Astrocyte (in vitro differentiated cells and primary cell): ENCODE measurements at regions not wholly inside any gene's neighbourhood (a gene's known extent, or its start where the extent isn't known, plus 50 kb on each side); places are given as distances from the start of the nearest gene placed in this dataset.

Experiments
- DNase-seq: peaks from one replicate; pipeline ENCODE4 v3.0.0-alpha.2; 2010; ENCODE audit warnings: low read depth
- FAIRE-seq: peaks from 2 replicates; lab custom pipeline; 2011; peaks lifted over from hg19 to GRCh38; lab: Jason Lieb, UNC
- H2AFZ ChIP-seq: 2 replicates; pipeline ENCODE4 v1.6.0; 2012; ENCODE audit warnings: low read depth, low read length, inconsistent platforms
- H3K27ac ChIP-seq: 2 replicates; pipeline ENCODE4 v1.5.1; 2011; ENCODE audit warnings: low read depth, low read length, inconsistent platforms
- H3K27me3 ChIP-seq: 2 replicates; pipeline ENCODE4 v1.6.0; 2011; ENCODE audit warnings: low read length, inconsistent platforms; ENCODE audit not compliant: insufficient read depth
- H3K36me3 ChIP-seq: 2 replicates; pipeline ENCODE4 v1.5.1; 2011; ENCODE audit warnings: low read length, inconsistent platforms; ENCODE audit not compliant: insufficient read depth
- H3K4me1 ChIP-seq: 2 replicates; pipeline ENCODE4 v1.5.1; 2011; ENCODE audit warnings: low read length, inconsistent platforms; ENCODE audit not compliant: insufficient read depth
- H3K4me2 ChIP-seq: 2 replicates; pipeline ENCODE4 v1.6.0; 2012; ENCODE audit warnings: low read length, inconsistent platforms
- H3K4me3 ChIP-seq: 2 replicates; pipeline ENCODE4 v1.5.1; 2011; ENCODE audit warnings: low read depth, mild to moderate bottlenecking, low read length, inconsistent platforms; ENCODE audit not compliant: insufficient read depth
- H3K79me2 ChIP-seq: 2 replicates; pipeline ENCODE4 v1.6.0; 2012; ENCODE audit warnings: mild to moderate bottlenecking, low read length, inconsistent platforms; ENCODE audit not compliant: insufficient read depth
- H3K9ac ChIP-seq: 2 replicates; pipeline ENCODE4 v1.6.0; 2012; ENCODE audit warnings: mild to moderate bottlenecking, low read length, inconsistent platforms
- H3K9me3 ChIP-seq: 2 replicates; pipeline ENCODE4 v1.5.1; 2012; ENCODE audit warnings: low read depth, mild to moderate bottlenecking, low read length, inconsistent platforms; ENCODE audit not compliant: insufficient read depth
- H4K20me1 ChIP-seq: 2 replicates; pipeline ENCODE4 v1.6.0; 2012; ENCODE audit warnings: low read length, inconsistent platforms; ENCODE audit not compliant: insufficient read depth
- H3K27ac Mint-ChIP-seq: one replicate; pipeline ENCODE4 v1.8.0; 2021; ENCODE audit warnings: mild to moderate bottlenecking, mixed read lengths; ENCODE audit not compliant: unreplicated experiment
- H3K27me3 Mint-ChIP-seq: one replicate; pipeline ENCODE4 v1.8.0; 2021; ENCODE audit warnings: low read depth, mixed read lengths; ENCODE audit not compliant: unreplicated experiment
- H3K36me3 Mint-ChIP-seq: one replicate; pipeline ENCODE4 v1.8.0; 2021; ENCODE audit warnings: low read depth, mixed read lengths; ENCODE audit not compliant: unreplicated experiment
- H3K4me1 Mint-ChIP-seq: one replicate; pipeline ENCODE4 v1.8.0; 2021; ENCODE audit warnings: low read depth, mixed read lengths; ENCODE audit not compliant: unreplicated experiment
- H3K4me3 Mint-ChIP-seq: one replicate; pipeline ENCODE4 v1.8.0; 2021; ENCODE audit warnings: mild to moderate bottlenecking, moderate library complexity, mixed read lengths; ENCODE audit not compliant: unreplicated experiment
- H3K9me3 Mint-ChIP-seq: one replicate; pipeline ENCODE4 v1.8.0; 2021; ENCODE audit warnings: mild to moderate bottlenecking, mixed read lengths; ENCODE audit not compliant: unreplicated experiment
- CTCF ChIP-seq: IDR thresholded peaks from 2 replicates; pipeline ENCODE4 v1.5.1; 2011; ENCODE audit warnings: low read depth, mild to moderate bottlenecking, inconsistent platforms, low read length, moderate library complexity; ENCODE audit not compliant: insufficient read depth
- EZH2 ChIP-seq: IDR thresholded peaks from 2 replicates; pipeline ENCODE4 v1.6.1; 2012; ENCODE audit warnings: mild to moderate bottlenecking, low read length, inconsistent platforms; ENCODE audit not compliant: insufficient read depth

DNA sequence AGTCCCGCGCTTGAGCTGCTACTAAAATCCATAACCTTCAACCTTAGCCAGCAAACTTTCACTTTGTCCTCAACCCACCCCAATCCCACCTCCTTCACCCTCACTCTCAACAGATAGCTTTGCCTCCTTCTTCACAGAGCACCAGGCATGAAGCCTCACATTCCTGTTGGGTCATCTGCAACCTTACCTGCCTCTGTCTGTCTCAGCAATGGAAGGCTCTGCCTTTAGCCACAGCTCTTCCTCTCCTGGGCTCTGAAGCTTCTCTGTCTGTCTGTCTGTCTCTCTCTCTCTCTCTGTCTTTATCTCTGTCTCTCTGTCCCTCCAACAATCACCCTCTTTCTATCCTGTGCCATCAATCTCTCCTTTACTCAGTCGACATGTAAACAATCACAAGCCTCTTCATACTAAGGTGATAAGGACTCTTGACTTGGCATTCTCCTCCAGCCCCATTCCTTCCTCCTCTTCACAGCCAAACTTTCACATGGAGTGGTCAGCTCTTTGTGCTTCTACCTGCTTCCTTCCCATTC, 220.8 kb downstream of the SPTSSA start:
- H3K9ac ChIP-seq: no peak overlapping the region

DNA sequence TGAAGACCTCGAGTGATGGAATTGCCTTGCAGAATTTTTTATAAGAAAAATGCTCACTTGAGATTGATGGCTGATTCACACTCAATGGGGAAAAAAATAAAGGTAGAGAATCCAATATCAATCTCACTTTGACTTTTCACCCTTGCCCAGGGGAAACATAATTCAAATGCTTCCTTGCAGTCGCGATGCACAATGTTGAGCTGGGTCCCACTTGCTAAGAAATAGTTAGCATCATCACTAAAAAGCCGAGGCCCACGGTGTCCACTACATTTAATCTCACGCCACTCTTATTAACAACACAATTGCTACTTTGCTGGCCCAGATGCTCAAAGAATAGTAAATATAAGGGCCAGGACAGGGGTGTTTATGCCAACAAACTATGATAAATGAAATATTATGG, 223.4 kb downstream of the SPTSSA start:
- no peaks in the 10 kb centered on the region for H3K36me3 ChIP-seq
- H2AFZ ChIP-seq: no peak overlapping the region
- H3K4me1 ChIP-seq: peaks cover 5% of the 10 kb centered on the region
- H3K4me1 Mint-ChIP-seq: peaks cover 10% of the 10 kb centered on the region
- no peak overlapping the region for H3K27ac ChIP-seq
- FAIRE-seq: no peak
- no peak for DNase-seq
- no peak overlapping the region for H3K9ac ChIP-seq
- H3K9me3 Mint-ChIP-seq: peaks cover 2% of the 10 kb centered on the region
- H3K4me3 ChIP-seq: no peak overlapping the region
- no peaks in the 10 kb centered on the region for H3K36me3 Mint-ChIP-seq
- no peaks in the 10 kb centered on the region for H3K9me3 ChIP-seq
- no peaks in the 10 kb centered on the region for H3K79me2 ChIP-seq
- peaks cover 9% of the 10 kb centered on the region for H3K27me3 Mint-ChIP-seq
- no peak overlapping the region for H3K4me2 ChIP-seq
- H3K4me3 Mint-ChIP-seq: no peak overlapping the region
- peaks cover 4% of the 10 kb centered on the region for H3K27me3 ChIP-seq
- H4K20me1 ChIP-seq: no peaks in the 10 kb centered on the region
- H3K27ac Mint-ChIP-seq: no peak overlapping the region
- TF ChIP-seq EZH2 (no peak), CTCF (no peak)

More for the DNA sequence above, 220.8 kb downstream of the SPTSSA start:
- peaks cover 7% of the 10 kb centered on the region for H3K27me3 ChIP-seq
- Mint-ChIP-seq H3K27me3 (peaks cover 9% of the 10 kb centered on the region), H3K27ac (no peak overlapping the region), H3K36me3 (no peaks in the 10 kb centered on the region), H3K4me3 (no peak overlapping the region), H3K9me3 (peaks cover 3% of the 10 kb centered on the region), H3K4me1 (peaks cover 3% of the 10 kb centered on the region)
- no peak overlapping the region for H3K4me2 ChIP-seq
- FAIRE-seq: no peak
- H3K36me3 ChIP-seq: no peaks in the 10 kb centered on the region
- no peaks in the 10 kb centered on the region for H4K20me1 ChIP-seq
- H3K79me2 ChIP-seq: no peaks in the 10 kb centered on the region
- TF ChIP-seq CTCF: no peak
- TF ChIP-seq EZH2: no peak
- DNase-seq: no peak
- H3K4me3 ChIP-seq: no peak overlapping the region
- no peaks in the 10 kb centered on the region for H3K4me1 ChIP-seq
- H2AFZ ChIP-seq: no peak overlapping the region
- no peaks in the 10 kb centered on the region for H3K9me3 ChIP-seq
- no peak overlapping the region for H3K27ac ChIP-seq

DNA sequence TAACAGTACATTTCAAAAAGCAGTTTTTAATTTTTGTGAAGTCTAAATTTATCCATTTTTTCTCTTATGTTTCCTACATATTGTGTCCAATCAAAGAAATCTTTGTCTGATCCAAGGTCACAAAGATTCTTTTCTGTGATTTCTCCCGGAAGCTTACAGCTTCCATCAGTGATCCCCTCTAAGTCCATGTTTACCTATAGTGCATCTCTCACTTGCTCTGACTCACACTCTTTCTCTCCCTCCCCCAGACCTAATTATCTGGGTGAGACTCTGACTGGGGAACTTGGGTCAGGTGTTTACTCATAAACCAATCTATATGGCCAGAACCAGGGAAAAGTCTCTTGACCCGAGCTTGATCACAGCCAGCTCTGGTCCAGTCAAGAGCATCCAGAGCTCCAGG, 224.4 kb downstream of the SPTSSA start:
- H3K4me3 ChIP-seq: no peak overlapping the region
- H3K36me3 Mint-ChIP-seq: no peaks in the 10 kb centered on the region
- TF ChIP-seq CTCF (no peak), EZH2 (no peak)
- peaks cover 5% of the 10 kb centered on the region for H3K4me1 ChIP-seq
- peaks cover 9% of the 10 kb centered on the region for H3K27me3 Mint-ChIP-seq
- H3K27ac ChIP-seq: no peak overlapping the region
- H3K9me3 ChIP-seq: no peaks in the 10 kb centered on the region
- peaks cover 2% of the 10 kb centered on the region for H3K9me3 Mint-ChIP-seq
- H3K4me1 Mint-ChIP-seq: peaks cover 10% of the 10 kb centered on the region
- no peak overlapping the region for H3K4me2 ChIP-seq
- DNase-seq: no peak
- H3K4me3 Mint-ChIP-seq: no peak overlapping the region
- no peak overlapping the region for H3K27ac Mint-ChIP-seq
- H3K27me3 ChIP-seq: no peaks in the 10 kb centered on the region
- H4K20me1 ChIP-seq: no peaks in the 10 kb centered on the region
- H3K9ac ChIP-seq: no peak overlapping the region
- no peaks in the 10 kb centered on the region for H3K36me3 ChIP-seq
- FAIRE-seq: no peak
- no peak overlapping the region for H2AFZ ChIP-seq
- H3K79me2 ChIP-seq: no peaks in the 10 kb centered on the region
